Smooth muscle cell (in vitro differentiated cells): ENCODE measurements at regions not wholly inside any gene's neighbourhood (a gene's known extent, or its start where the extent isn't known, plus 50 kb on each side); places are given as distances from the start of the nearest gene placed in this dataset.

Source experiments
- DNase-seq: peaks from one replicate; lab custom pipeline; 2025; ENCODE audit not compliant: unreplicated experiment; lab: John Stamatoyannopoulos, UW
- H2AFZ ChIP-seq: fragments of 200-600 bp; sonication (generic); 2 replicates; pipeline ENCODE4 v1.6.0; 2016; ENCODE audit warnings: antibody characterized with exemption, low read depth, mild to moderate bottlenecking
- H3F3A ChIP-seq: fragments of 200-600 bp; sonication (generic); 2 replicates; pipeline ENCODE4 v1.6.0; 2017; ENCODE audit warnings: antibody characterized with exemption, low read depth
- H3K27ac ChIP-seq: fragments of 200-600 bp; sonication (generic); 2 replicates; pipeline ENCODE4 v1.5.1; 2016; ENCODE audit warnings: low read depth, mild to moderate bottlenecking
- H3K27me3 ChIP-seq: fragments of 200-600 bp; sonication (generic); 2 replicates; pipeline ENCODE4 v1.6.1; 2016; ENCODE audit warnings: low read depth, mild to moderate bottlenecking
- H3K36me3 ChIP-seq: fragments of 200-600 bp; sonication (generic); 2 replicates; pipeline ENCODE4 v1.5.1; 2016; ENCODE audit warnings: low read depth
- H3K4me1 ChIP-seq: fragments of 200-600 bp; sonication (generic); 2 replicates; pipeline ENCODE4 v1.5.1; 2016; ENCODE audit warnings: low read depth
- H3K4me2 ChIP-seq: fragments of 200-600 bp; sonication (generic); 2 replicates; pipeline ENCODE4 v1.6.0; 2016; ENCODE audit warnings: mild to moderate bottlenecking
- H3K4me3 ChIP-seq: fragments of 200-600 bp; sonication (generic); 2 replicates; pipeline ENCODE4 v1.5.1; 2016; ENCODE audit warnings: mild to moderate bottlenecking
- H3K79me2 ChIP-seq: fragments of 200-600 bp; sonication (generic); 2 replicates; pipeline ENCODE4 v1.6.0; 2016; ENCODE audit warnings: low read depth, mild to moderate bottlenecking
- H3K9ac ChIP-seq: fragments of 200-600 bp; sonication (generic); 2 replicates; pipeline ENCODE4 v1.6.0; 2016; ENCODE audit warnings: low read depth
- H3K9me3 ChIP-seq: fragments of 200-600 bp; sonication (generic); replicated peaks from 2 replicates; pipeline ENCODE4 v1.5.1; 2016; ENCODE audit warnings: low read depth
- H4K20me1 ChIP-seq: fragments of 200-600 bp; sonication (generic); 2 replicates; pipeline ENCODE4 v1.6.0; 2016; ENCODE audit warnings: low read depth
- CTCF ChIP-seq: fragments of 200-600 bp; sonication (generic); IDR thresholded peaks from 2 replicates; pipeline ENCODE4 v1.5.1; 2017; ENCODE audit warnings: borderline replicate concordance, mild to moderate bottlenecking, antibody characterized with exemption; ENCODE audit not compliant: insufficient read depth, poor library complexity, severe bottlenecking
- WGBS: methylation state at CpG from one replicate; pipeline ENCODE4 v1.1.7; 2016; ENCODE audit warnings: low lambda C conversion rate; 5-methylcytosine and 5-hydroxymethylcytosine counted together

- Histone ChIP-seq H3K79me2 (no peaks in the 10 kb centered on the region), H3K4me3 (no peak overlapping the region), H3K36me3 (no peaks in the 10 kb centered on the region), H3K4me2 (no peak overlapping the region), H2AFZ (no peak overlapping the region), H3K27ac (no peak overlapping the region), H4K20me1 (no peaks in the 10 kb centered on the region), H3K9ac (no peak overlapping the region), H3K4me1 (no peaks in the 10 kb centered on the region), H3K9me3 (peaks cover 13% of the 10 kb centered on the region), H3F3A (no peaks in the 10 kb centered on the region), H3K27me3 (no peaks in the 10 kb centered on the region)
- DNase-seq: no peak
- TF ChIP-seq CTCF: no peak
- WGBS: 97% methylated on average over 3 of the region's 3 CpGs
Measured at GRCh38 chr1:86235852-86236251, 79.3 kb upstream of the COL24A1 start.

- no peak overlapping the region for H2AFZ ChIP-seq
- H3K4me3 ChIP-seq: no peak overlapping the region
- WGBS: 56% methylated on average over 1 of the region's 1 CpG
- no peaks in the 10 kb centered on the region for H4K20me1 ChIP-seq
- no peaks in the 10 kb centered on the region for H3K4me1 ChIP-seq
- H3K36me3 ChIP-seq: no peaks in the 10 kb centered on the region
- no peaks in the 10 kb centered on the region for H3K79me2 ChIP-seq
- no peak for DNase-seq
- no peaks in the 10 kb centered on the region for H3F3A ChIP-seq
- TF ChIP-seq CTCF: no peak
- peaks cover 13% of the 10 kb centered on the region for H3K9me3 ChIP-seq
- H3K27me3 ChIP-seq: no peaks in the 10 kb centered on the region
- no peak overlapping the region for H3K4me2 ChIP-seq
- no peak overlapping the region for H3K9ac ChIP-seq
- no peak overlapping the region for H3K27ac ChIP-seq
Measured at GRCh38 chr1:86233403-86233802, 76.8 kb upstream of the COL24A1 start.

GRCh38 chr1:86231076-86231475 is 74.5 kb upstream of the COL24A1 start:
- H3K27ac ChIP-seq: no peak overlapping the region
- peaks cover 10% of the 10 kb centered on the region for H3K9me3 ChIP-seq
- H3K9ac ChIP-seq: no peak overlapping the region
- no peaks in the 10 kb centered on the region for H4K20me1 ChIP-seq
- no peaks in the 10 kb centered on the region for H3K27me3 ChIP-seq
- no peak overlapping the region for H3K4me3 ChIP-seq
- 80% methylated on average over 1 of the region's 1 CpG for WGBS
- no peak overlapping the region for H3K4me2 ChIP-seq
- peaks cover 6% of the 10 kb centered on the region for H3F3A ChIP-seq
- TF ChIP-seq CTCF: no peak
- H3K36me3 ChIP-seq: no peaks in the 10 kb centered on the region
- no peaks in the 10 kb centered on the region for H3K79me2 ChIP-seq
- no peak overlapping the region for H2AFZ ChIP-seq
- DNase-seq: no peak
- H3K4me1 ChIP-seq: peaks cover 5% of the 10 kb centered on the region

- WGBS: 75% methylated on average over 2 of the region's 2 CpGs
Measured at GRCh38 chr1:86229405-86229975, 72.9 kb upstream of the COL24A1 start.

More at GRCh38 chr1:86229405-86229975, 72.9 kb upstream of the COL24A1 start:
- no peaks in the 10 kb centered on the region for H3K27me3 ChIP-seq
- H3K9ac ChIP-seq: no peak overlapping the region
- H3K36me3 ChIP-seq: no peaks in the 10 kb centered on the region
- no peak overlapping the region for H2AFZ ChIP-seq
- peaks cover 5% of the 10 kb centered on the region for H3K4me1 ChIP-seq
- peaks cover 13% of the 10 kb centered on the region for H3F3A ChIP-seq
- no peak overlapping the region for H3K4me2 ChIP-seq
- H4K20me1 ChIP-seq: no peaks in the 10 kb centered on the region
- no peak overlapping the region for H3K4me3 ChIP-seq
- no peak for DNase-seq
- H3K27ac ChIP-seq: no peak overlapping the region
- H3K79me2 ChIP-seq: no peaks in the 10 kb centered on the region
- TF ChIP-seq CTCF: no peak
- H3K9me3 ChIP-seq: peaks cover 2% of the 10 kb centered on the region
